Sigmoid colon (tissue), 4 donors: ENCODE measurements at regions not wholly inside any gene's neighbourhood (a gene's known extent, or its start where the extent isn't known, plus 50 kb on each side); places are given as distances from the start of the nearest gene placed in this dataset.

Source experiments
- CTCF ChIP-seq, 4 experiments: fragments of 450-650 bp in 3 of 4; fragments of 200-600 bp in 1 of 4; IDR thresholded peaks; one replicate each; pipeline ENCODE4 v1.5.1; 2016 to 2019; ENCODE audit warnings: antibody characterized with exemption in 4 of 4, mild to moderate bottlenecking in 3 of 4, moderate library complexity in 2 of 4
- EP300 ChIP-seq, 4 donors: sonication (generic); formaldehyde crosslinking; IDR thresholded peaks; one replicate each; pipeline ENCODE4 v1.6.1; 2017; ENCODE audit warnings: antibody characterized with exemption in 4 of 4
- POLR2A ChIP-seq, 2 donors: fragments of 450-650 bp; IDR thresholded peaks; one replicate each; pipeline ENCODE4 v1.6.1; 2016; ENCODE audit warnings: antibody characterized with exemption in 2 of 2, mild to moderate bottlenecking in 2 of 2, moderate library complexity in 2 of 2
- POLR2AphosphoS5 ChIP-seq, 4 donors: sonication (generic); formaldehyde crosslinking; IDR thresholded peaks; one replicate each; pipeline ENCODE4 v1.6.1; 2017; ENCODE audit warnings: antibody characterized with exemption in 4 of 4

- no peak for TF ChIP-seq POLR2A (IDR thresholded peaks at IDR 0.05)
- no peak for TF ChIP-seq CTCF (IDR thresholded peaks at IDR 0.05)
- no peak for TF ChIP-seq EP300 (IDR thresholded peaks at IDR 0.05)
- no peak for TF ChIP-seq POLR2AphosphoS5 (IDR thresholded peaks at IDR 0.05)
Measured at GRCh38 chr1:112778137-112778536, 63.0 kb upstream of the PPM1J start.
